GM18873 (cell line): ENCODE measurements at regions not wholly inside any gene's neighbourhood (a gene's known extent, or its start where the extent isn't known, plus 50 kb on each side); places are given as distances from the start of the nearest gene placed in this dataset.
"Not testable (repeated sequence)": the region's sequence is repeated elsewhere in the genome, so short reads cannot be mapped to it uniquely, and the experiment has no call there.

ENCODE experiments used
- ATAC-seq: cut with Tn5 transposase; IDR thresholded peaks from one replicate; pipeline ENCODE4 v1.9.1; 2021; ENCODE audit warnings: mild to moderate bottlenecking, moderate library complexity, moderate number of reproducible peaks; ENCODE audit not compliant: unreplicated experiment, low FRiP score

- ATAC-seq = no peak
These were observed 731.5 kb upstream of the CDH9 start for GRCh38 chr5:27769748-27770402.

DNA sequence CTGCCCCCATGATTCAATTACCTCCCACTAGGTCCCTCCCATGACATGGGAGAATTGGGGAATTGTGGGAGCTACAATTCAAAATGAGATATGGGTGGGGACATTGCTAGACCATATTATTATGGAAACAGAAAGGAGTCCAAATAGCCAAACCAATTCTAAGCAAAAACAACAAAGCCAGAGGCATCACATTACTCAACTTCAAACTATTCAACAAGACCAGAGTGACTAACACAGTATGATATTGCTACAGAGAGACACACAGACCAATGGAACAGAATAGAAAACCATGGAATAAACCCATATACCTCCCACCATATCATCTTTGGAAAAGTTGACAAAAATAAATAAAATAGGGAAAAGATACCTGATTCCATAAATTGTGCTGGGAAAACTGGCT, 710.5 kb upstream of the CDH9 start:
- no peak for ATAC-seq

DNA sequence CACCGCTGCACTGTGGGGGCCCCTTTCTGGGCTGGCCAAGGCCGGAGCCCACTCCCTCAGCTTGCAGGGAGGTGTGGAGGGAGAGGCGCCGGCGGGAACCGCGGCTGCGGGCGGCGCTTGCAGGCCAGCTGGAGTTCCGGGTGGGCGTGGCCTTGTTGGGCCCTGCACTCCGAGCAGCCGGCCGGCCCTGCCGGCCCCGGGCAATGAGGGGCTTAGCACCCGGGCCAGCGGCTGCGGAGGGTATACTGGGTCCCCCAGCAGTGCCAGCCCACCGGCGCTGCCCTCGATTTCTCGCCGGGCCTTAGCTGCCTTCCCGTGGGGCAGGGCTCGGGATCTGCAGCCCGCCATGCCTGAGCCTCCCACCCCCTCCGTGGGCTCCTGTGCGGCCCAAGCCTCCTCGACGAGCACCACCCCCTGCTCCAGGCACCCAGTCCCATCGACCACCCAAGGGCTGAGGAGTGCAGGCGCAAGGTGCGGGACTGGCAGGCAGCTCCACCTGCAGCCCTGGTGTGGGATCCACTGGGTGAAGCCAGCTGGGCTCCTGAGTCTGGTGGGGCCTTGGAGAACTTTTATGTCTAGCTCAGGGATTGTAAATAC, 705.1 kb upstream of the CDH9 start:
- ATAC-seq = not testable (repeated sequence)

GRCh38 chr5:27742805-27743204, 704.4 kb upstream of the CDH9 start:
- ATAC-seq = no peak

- ATAC-seq = no peak
These were observed 696.5 kb upstream of the CDH9 start for GRCh38 chr5:27734838-27735237.

DNA sequence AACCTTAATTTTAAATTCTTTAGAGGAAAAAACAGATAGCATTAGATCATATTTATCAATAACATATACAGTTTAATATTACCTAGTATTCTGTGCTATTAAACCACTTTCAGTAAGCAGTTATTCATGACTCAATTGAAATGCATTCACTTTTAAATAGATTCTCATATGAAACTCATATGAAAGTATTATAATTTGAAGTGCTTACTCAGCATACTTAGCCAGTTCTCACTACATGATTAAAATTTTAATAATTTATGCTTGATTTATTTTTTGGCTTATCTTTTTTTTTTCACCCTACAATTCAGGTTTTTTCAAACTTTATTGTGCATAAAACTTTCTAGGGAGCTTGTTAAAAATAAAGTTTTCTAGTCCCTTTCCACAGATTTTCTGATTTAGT, 694.9 kb upstream of the CDH9 start:
- no peak for ATAC-seq

DNA sequence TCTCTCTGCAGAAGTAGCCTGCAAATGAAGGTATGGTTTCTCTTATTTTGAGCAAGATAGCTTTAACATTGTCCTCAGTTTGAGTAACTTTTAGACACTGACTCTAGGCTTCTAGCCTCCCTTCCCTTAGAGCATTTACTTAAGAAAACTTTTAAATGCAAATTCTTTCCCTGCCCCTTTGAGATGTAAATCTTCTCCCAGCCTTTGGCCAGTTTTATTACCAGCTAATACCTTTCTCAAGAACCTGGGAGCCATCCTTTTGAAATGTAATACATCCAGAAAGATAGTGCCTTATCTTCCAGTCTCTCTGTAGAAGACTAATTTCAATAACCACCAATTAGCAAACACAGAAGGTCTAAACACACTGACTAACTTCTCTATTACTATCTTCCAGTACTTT, 688.9 kb upstream of the CDH9 start:
- ATAC-seq = no peak

- no peak for ATAC-seq
These were observed 684.0 kb upstream of the CDH9 start for GRCh38 chr5:27722337-27722736.

DNA sequence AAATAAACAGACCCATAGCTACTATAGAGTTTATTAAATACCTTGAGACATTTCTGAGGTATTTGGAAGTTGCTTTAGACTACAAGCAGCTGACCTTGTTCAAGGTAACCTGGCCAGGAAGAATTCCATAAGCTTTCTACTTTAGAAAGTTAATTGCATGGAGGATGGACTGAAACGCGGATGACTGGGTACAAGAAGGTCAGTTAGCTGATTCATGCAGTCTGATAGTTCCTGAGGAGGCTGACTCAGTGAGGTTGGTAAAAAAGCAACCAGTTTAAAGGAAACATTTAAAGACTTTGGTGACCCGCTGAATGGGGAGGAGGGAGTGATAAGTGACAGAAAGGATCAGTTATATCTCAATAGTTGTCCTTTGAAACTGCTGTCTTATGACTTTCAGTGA, 670.1 kb upstream of the CDH9 start:
- ATAC-seq = no peak

- no peak for ATAC-seq
These were observed 668.4 kb upstream of the CDH9 start for GRCh38 chr5:27706832-27707231.

DNA sequence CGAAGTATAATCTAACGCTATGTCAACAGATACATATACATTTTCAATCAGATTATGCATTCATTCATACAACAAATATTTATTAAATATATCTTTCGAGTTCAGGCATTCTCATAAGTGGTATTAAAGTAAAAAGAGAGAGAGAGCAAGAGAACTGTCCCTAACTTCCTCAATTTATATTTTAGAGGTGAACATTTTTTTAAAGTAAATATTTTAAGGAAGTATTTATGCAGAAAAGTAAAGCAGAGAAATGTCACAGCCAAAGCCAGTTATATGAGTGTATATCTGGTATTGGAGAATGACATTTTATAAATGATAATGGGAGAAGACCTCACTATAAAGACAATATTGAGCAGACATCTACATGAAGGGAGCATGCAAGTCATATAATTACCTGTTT, 667.3 kb upstream of the CDH9 start:
- no peak for ATAC-seq

DNA sequence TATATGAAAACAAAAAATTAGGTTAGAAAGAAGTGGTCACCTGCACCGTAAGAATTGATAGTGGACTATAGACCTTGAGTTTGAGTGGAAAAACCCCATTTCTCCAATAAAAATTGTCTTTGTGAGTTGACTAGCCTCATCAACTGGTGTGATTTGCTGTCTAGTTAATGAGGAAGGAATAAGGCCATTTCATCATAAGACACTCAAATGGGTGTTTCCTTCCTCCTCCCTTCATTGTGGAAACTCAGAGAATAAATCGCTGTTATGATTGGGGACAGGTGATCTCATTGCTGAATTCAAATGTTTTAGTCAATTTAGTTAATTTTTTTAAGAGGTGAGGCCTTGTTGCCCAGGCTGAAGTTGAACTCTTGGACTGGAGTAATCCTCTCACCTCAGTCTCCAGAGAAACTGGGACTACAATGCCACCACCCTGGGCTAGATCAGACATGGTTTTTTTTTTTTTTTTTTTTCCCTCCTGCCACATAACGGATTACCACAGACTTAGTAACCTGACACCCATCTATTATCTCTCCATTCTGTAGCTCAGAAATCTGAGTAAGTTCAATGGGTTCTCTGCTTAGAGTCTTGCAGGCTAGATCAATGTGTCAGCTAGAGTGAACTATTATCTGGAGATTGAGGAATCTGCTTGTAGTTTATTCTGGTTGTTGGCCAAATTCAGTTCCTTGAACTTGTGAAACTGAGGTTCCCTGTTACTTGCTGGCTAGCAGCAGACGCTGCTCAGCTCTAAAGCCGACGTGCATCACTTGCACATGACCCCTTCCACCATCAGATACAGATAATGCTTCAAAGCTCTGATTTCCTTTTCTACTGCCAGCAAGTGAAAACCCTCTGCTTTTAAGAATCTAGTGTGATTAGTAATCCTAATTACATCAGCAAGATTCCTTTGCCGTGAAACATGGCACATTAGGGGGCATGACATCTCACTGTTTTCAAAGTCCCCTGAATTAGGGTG, 663.8 kb upstream of the CDH9 start:
- ATAC-seq = no peak

DNA sequence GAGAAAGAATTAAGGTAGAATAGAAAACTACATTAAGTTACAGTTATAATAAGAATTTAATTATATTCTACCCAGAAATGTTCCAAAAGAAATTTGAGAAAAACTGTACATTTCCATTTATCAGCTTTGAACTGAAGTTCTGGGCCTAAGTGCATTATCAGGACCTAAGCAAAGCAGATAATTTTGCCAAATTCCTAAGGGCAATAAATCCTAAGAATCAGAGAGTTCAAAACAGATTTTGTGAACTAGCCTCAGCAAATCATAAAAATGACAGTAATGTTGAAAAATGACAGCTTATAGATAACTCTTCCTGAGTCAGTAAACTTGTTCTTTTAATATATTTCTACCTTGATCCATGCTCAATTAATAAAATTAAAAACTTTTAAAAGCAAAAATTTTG, 662.1 kb upstream of the CDH9 start:
- ATAC-seq = no peak

DNA sequence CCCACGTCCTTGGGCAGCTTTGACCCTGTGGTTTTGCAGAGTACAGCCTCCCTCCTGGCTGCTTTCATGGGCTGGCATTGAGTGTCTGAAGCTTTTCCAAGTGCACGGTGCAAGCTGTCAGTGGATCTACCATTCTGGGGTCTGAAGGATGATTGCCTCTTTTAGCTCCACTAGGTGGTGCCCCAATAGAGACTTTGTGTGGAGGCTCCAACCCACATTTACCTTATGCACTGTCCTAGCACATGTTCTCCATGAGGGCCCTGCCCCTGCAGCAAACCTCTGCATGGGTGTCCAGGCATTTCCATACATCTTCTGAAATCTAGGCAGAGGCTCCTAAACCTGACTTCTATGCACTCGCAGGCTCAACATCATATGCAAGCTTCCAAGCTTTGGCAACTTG, 644.2 kb upstream of the CDH9 start:
- no peak for ATAC-seq

DNA sequence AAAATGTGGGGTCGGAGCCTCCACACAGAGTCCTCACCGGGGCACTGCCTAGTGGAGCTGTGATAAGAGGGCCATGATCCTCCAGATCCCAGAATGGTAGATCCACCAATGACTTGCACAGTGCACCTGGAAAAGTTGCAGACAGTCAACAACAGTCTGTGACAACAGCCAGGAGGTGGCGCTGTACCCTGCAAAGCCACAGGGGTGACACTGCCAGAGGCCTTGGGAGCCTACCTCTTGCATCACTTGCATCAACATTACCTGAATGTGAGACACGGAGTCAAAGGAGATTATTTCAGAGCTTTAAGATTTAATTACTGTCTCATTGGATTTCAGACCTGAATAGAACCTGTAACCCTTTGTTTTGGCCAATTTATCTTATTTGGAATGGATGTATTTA, 614.1 kb upstream of the CDH9 start:
- no peak for ATAC-seq

GRCh38 chr5:27639005-27639612, 600.7 kb upstream of the CDH9 start:
- no peak for ATAC-seq

GRCh38 chr5:27619982-27620381, 581.6 kb upstream of the CDH9 start:
- no peak for ATAC-seq

DNA sequence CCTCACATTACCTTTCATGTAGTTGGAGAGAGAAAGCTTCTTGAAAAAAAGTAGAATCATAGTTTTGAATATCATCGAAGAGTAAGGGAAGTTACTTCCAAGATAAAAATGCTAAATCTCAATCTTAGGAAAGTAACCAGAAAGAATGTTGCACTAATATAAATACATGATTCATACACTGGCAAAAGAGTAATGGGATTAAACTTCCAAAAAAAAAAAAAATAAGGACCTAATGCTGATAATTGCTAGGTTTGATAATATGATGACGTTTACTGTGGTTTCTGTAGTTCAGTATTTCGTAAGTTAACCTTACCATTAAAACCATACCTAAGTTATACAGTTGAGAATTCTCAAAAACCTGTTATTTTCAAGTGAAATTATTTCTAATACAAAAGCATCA, 573.8 kb upstream of the CDH9 start:
- no peak for ATAC-seq

GRCh38 chr5:27608992-27609391, 570.6 kb upstream of the CDH9 start:
- no peak for ATAC-seq

DNA sequence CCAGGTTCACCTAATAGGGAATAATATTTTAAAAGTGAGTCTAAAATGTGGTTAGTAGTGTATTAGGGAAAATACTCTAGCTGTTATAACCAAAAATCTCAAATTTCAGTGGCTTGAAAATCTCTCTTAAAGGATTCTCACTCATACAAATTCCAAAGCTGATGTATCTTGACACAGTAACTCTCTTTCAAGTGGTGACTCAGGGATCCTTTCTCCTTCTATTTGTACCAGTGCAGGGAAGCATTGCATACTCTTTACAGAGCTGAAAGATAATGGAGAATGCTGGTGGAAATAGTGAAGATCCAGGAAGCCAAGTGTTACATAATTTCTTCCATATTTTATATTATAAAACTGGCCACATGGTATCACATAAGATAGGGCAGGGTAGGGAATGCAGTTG, 560.2 kb upstream of the CDH9 start:
- no peak for ATAC-seq

- no peak for ATAC-seq
These were observed 555.8 kb upstream of the CDH9 start for GRCh38 chr5:27594141-27594540.
